ENCODE measurements at regions not wholly inside any gene's neighbourhood (a gene's known extent, or its start where the extent isn't known, plus 50 kb on each side); places are given as distances from the start of the nearest gene placed in this dataset.

DNA sequence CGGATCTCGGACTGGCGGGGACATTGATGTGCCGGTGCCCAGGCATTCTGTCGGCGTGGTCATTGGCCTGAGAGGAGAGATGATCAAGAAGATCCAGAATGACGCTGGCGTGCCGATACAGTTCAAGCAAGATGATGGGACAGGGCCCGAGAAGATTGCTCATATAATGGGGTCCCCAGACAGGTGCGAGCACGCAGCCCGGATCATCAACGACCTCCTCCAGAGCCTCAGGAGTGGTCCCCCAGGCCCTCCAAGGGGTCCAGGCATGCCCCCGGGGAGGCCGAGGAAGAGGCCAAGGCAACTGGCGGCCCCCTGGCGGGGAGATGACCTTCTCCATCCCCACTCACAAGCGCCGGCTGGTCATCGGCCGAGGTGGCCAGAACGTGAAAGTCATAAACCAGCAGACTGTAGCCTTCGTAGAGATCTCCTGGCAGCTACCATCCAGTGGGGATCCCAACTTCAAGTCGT, 106.5 kb upstream of the MTAP start:
- no peak for DNase-seq (ENCODE audit: low read depth)
- no peak overlapping the region for H3K4me3 ChIP-seq (ENCODE audit: low read depth, low read length)
- TF ChIP-seq, protein P1, sequence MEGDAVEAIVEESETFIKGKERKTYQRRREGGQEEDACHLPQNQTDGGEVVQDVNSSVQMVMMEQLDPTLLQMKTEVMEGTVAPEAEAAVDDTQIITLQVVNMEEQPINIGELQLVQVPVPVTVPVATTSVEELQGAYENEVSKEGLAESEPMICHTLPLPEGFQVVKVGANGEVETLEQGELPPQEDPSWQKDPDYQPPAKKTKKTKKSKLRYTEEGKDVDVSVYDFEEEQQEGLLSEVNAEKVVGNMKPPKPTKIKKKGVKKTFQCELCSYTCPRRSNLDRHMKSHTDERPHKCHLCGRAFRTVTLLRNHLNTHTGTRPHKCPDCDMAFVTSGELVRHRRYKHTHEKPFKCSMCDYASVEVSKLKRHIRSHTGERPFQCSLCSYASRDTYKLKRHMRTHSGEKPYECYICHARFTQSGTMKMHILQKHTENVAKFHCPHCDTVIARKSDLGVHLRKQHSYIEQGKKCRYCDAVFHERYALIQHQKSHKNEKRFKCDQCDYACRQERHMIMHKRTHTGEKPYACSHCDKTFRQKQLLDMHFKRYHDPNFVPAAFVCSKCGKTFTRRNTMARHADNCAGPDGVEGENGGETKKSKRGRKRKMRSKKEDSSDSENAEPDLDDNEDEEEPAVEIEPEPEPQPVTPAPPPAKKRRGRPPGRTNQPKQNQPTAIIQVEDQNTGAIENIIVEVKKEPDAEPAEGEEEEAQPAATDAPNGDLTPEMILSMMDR (IDR thresholded peaks at IDR 0.05; ENCODE audit: control insufficient read depth, extremely low read depth, insufficient read depth) = no peak

DNA sequence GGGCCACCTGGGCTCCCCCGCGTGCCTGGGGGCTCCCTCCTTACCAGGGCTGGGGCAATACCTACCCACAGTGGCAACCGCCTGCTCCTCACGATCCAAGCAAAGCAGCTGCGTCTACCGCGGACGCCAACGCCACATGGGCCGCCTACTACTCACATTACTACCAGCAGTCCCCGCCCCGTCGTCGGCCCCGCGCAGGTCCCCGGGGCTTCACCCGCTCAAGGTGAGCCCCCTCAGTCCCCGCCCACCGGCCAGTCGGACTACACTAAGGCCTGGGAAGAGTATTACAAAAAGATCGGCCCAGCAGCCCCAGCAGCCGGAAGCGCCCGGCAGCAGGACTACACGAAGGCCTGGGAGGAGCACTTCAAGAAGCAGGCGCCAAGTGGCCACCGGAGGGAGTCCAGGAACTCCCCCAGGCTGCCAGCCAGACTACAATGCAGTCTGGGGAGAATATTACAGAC, 106.0 kb upstream of the MTAP start:
- DNase-seq (ENCODE audit: low read depth) = no peak
- TF ChIP-seq, protein P1 (IDR thresholded peaks at IDR 0.05; ENCODE audit: control insufficient read depth, extremely low read depth, insufficient read depth) = no peak
- no peak overlapping the region for H3K4me3 ChIP-seq (ENCODE audit: low read depth, low read length)

DNA sequence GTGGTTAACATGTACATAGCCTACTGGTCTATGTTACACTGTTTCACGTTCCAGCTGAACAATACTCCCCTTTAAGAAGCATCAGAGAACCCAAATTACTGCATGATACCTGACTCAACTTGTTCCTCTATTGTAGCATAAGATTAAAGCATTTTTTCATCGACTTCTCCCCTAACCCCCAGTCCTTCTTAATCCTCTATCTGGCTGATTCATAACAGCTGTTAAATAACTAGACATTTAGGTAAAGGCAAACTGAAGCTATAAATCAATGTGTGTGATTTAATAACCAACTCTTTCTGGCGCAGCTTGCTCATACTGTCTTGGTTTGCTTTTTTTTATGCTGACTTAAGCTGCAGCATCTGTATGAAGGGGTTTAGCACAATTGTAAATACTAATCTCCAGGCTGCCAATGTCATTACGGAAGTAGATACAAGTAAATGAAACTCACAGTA, 94.2 kb upstream of the MTAP start:
- no peak for DNase-seq (ENCODE audit: low read depth)
- TF ChIP-seq, protein P1 (IDR thresholded peaks at IDR 0.05; ENCODE audit: control insufficient read depth, extremely low read depth, insufficient read depth) = no peak

DNA sequence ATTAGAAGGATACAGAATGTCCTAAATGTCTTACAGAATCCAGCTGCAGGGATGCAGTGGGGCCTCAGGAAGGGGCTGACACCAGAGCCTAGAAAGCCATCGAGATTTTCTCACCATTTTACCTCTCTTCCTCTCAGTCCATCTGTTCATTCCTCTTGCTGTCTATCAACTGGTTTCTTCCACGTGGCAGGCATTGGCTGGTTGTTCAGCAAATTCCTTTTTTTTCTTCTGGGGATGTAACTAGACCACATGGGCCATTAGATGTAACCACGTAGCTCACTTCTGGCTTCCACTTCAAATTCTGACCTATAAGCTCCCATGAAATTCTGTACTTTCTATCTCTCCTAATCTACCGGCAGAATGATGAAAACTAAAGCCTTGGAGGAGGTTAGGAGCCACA, 93.6 kb upstream of the MTAP start:
- DNase-seq (ENCODE audit: low read depth) = no peak
- H3K4me3 ChIP-seq (ENCODE audit: low read depth, low read length) = no peak overlapping the region
- TF ChIP-seq, protein P1 (IDR thresholded peaks at IDR 0.05; ENCODE audit: control insufficient read depth, extremely low read depth, insufficient read depth) = no peak

More for the DNA sequence above, 94.2 kb upstream of the MTAP start:
- no peak overlapping the region for H3K4me3 ChIP-seq (ENCODE audit: low read depth, low read length)

DNA sequence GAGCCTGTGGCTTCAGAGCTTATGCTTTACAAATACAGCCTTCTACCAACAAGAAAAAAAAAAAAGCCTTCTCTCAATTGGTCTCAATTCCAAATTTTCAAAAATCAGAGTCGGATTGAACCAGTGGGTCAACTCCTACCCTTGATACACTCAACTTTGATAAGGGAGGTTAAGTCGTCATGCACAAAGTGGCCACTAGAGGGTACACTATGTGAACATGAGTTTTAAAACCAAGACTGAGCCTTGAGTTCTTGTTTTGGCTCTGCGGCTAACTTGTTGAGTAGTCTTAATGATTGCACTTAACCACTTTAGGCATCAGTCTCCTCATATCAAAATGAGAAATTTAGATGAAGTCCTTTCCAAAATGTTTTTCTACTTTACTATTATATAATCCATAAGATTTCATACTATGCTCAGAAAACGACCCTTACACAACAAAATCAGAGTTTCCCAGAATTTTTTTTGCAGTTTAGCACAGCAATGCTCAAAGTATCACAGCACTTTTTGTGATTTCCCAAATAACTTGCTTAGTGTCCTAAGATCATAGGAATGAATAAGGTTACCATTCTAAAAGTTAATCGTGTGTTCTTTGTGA, 92.9 kb upstream of the MTAP start:
- peak; percentile 27 for DNase-seq (ENCODE audit: low read depth)
- no peak overlapping the region for H3K4me3 ChIP-seq (ENCODE audit: low read depth, low read length)
- TF ChIP-seq, protein P1 (IDR thresholded peaks at IDR 0.05; ENCODE audit: control insufficient read depth, extremely low read depth, insufficient read depth) = peak; percentile 83

- H3K4me3 ChIP-seq (ENCODE audit: low read depth, low read length) = no peak overlapping the region
- no peak for DNase-seq (ENCODE audit: low read depth)
- TF ChIP-seq, protein P1 (IDR thresholded peaks at IDR 0.05; ENCODE audit: control insufficient read depth, extremely low read depth, insufficient read depth) = no peak
Measured at GRCh38 chr9:21710548-21711191, 91.8 kb upstream of the MTAP start.

All from LNCaP clone FGC (cell line).